ENCODE measurements at regions not wholly inside any gene's neighbourhood (a gene's known extent, or its start where the extent isn't known, plus 50 kb on each side); places are given as distances from the start of the nearest gene placed in this dataset.
A peak's percentile ranks its signal among the peaks of the same experiment; 100 is the strongest.
"Not testable (repeated sequence)": the region's sequence is repeated elsewhere in the genome, so short reads cannot be mapped to it uniquely, and the experiment has no call there.

- TF ChIP-seq CTCF (IDR thresholded peaks at IDR 0.05; ENCODE audit: insufficient read depth, low read depth, low read length, missing control alignments), result no peak
- no peak overlapping the region for H3K4me3 ChIP-seq (ENCODE audit: low read length)
- no peak for DNase-seq (ENCODE audit: low read depth)
These were observed 102.1 kb upstream of the GPR6 start for GRCh38 chr6:109875973-109876372.

- no peak for TF ChIP-seq CTCF (IDR thresholded peaks at IDR 0.05; ENCODE audit: insufficient read depth, low read depth, low read length, missing control alignments)
- no peak overlapping the region for H3K4me3 ChIP-seq (ENCODE audit: low read length)
- no peak for DNase-seq (ENCODE audit: low read depth)
These were observed 100.8 kb upstream of the GPR6 start for GRCh38 chr6:109877028-109878004.

- peak; percentile 45 for DNase-seq (ENCODE audit: low read depth)
- H3K4me3 ChIP-seq (ENCODE audit: low read length), result not testable (repeated sequence)
These were observed 100.0 kb upstream of the GPR6 start for GRCh38 chr6:109878005-109878690.

- not testable (repeated sequence) for H3K4me3 ChIP-seq (ENCODE audit: low read length)
- peak; percentile 70 for DNase-seq (ENCODE audit: low read depth)
These were observed 99.0 kb upstream of the GPR6 start for GRCh38 chr6:109879081-109879480.

- H3K4me3 ChIP-seq (ENCODE audit: low read length), result no peak overlapping the region
- TF ChIP-seq CTCF (IDR thresholded peaks at IDR 0.05; ENCODE audit: insufficient read depth, low read depth, low read length, missing control alignments), result no peak
These were observed 98.6 kb upstream of the GPR6 start for GRCh38 chr6:109879521-109879920.

GRCh38 chr6:109881069-109881468 is 97.0 kb upstream of the GPR6 start:
- not testable (repeated sequence) for DNase-seq (ENCODE audit: low read depth); H3K4me3 ChIP-seq (ENCODE audit: low read length)

More at GRCh38 chr6:109879521-109879920, 98.6 kb upstream of the GPR6 start:
- DNase-seq (ENCODE audit: low read depth), result no peak

- peak; percentile 71 for DNase-seq (ENCODE audit: low read depth)
- not testable (repeated sequence) for H3K4me3 ChIP-seq (ENCODE audit: low read length)
These were observed 96.1 kb upstream of the GPR6 start for GRCh38 chr6:109881953-109882490.

GRCh38 chr6:109891924-109892323 is 86.2 kb upstream of the GPR6 start:
- no peak for TF ChIP-seq CTCF (IDR thresholded peaks at IDR 0.05; ENCODE audit: insufficient read depth, low read depth, low read length, missing control alignments)
- no peak for DNase-seq (ENCODE audit: low read depth)
- H3K4me3 ChIP-seq (ENCODE audit: low read length), result no peak overlapping the region

Data from epithelial cell of esophagus (primary cell).